Left renal cortex interstitium (tissue), 4 donors: ENCODE measurements at regions not wholly inside any gene's neighbourhood (a gene's known extent, or its start where the extent isn't known, plus 50 kb on each side); places are given as distances from the start of the nearest gene placed in this dataset.

ENCODE experiments used
- DNase-seq, 4 donors: peaks; one replicate each; pipeline ENCODE4 v3.0.0-alpha.2; 2013; ENCODE audit warnings: low read depth in 4 of 4, low spot score in 2 of 4, missing footprints in 1 of 4

- DNase-seq, result no peak
These were observed 57.0 kb upstream of the GPR149 start for GRCh38 chr3:154486949-154487348.

DNA sequence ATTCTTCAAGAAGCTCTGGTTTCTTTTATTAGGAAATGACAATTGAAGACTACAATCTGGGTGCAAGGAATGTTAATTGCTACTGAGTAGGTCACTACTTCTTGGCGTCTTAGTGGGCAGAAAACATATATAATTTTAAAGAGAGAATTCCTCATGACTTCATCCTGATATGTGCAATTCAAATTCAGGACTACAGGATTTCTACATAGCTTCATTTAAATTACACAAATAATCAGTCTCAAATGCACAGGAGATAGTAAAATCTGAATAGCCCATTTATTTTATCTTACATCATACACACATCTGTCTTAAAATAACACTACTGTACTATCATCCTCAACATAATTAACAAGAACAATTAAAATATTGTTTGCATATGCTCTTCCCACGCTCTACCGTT, 52.5 kb upstream of the GPR149 start:
- no peak for DNase-seq

GRCh38 chr3:154480033-154480432, 50.0 kb upstream of the GPR149 start:
- DNase-seq, result no peak
